ENCODE measurements at regions not wholly inside any gene's neighbourhood (a gene's known extent, or its start where the extent isn't known, plus 50 kb on each side); places are given as distances from the start of the nearest gene placed in this dataset.

GRCh38 chr22:47276991-47277390 is 514.5 kb downstream of the TBC1D22A start:
- ATAC-seq (ENCODE audit: insufficient number of reproducible peaks, low FRiP score, low read depth), result no peak
- Histone ChIP-seq H3K9me3 (no peaks in the 10 kb centered on the region), H3K27me3 (replicated peaks; ENCODE audit: insufficient read depth) (no peaks in the 10 kb centered on the region), H3K4me1 (ENCODE audit: control insufficient read depth in 1 of 2, low read depth in 2 of 2) (peaks cover 0 to 8% of the 10 kb centered on the region in 2 donors), H3K27ac (no peak overlapping the region), H3K36me3 (no peaks in the 10 kb centered on the region), H3K4me3 (no peak overlapping the region)
- no peak for TF ChIP-seq CTCF (IDR thresholded peaks at IDR 0.05)
- DNase-seq (ENCODE audit: low spot score), result no peak

- no peaks in the 10 kb centered on the region for H3K9me3 ChIP-seq
- no peak for DNase-seq (ENCODE audit: low spot score)
- H3K4me3 ChIP-seq, result no peak overlapping the region
- H3K27ac ChIP-seq, result no peak overlapping the region
- H3K4me1 ChIP-seq (ENCODE audit: control insufficient read depth in 1 of 2, low read depth in 2 of 2), result peaks cover 0 to 8% of the 10 kb centered on the region in 2 donors
- no peaks in the 10 kb centered on the region for H3K27me3 ChIP-seq (replicated peaks; ENCODE audit: insufficient read depth)
- no peak for ATAC-seq (ENCODE audit: insufficient number of reproducible peaks, low FRiP score, low read depth)
- no peaks in the 10 kb centered on the region for H3K36me3 ChIP-seq
- TF ChIP-seq CTCF (IDR thresholded peaks at IDR 0.05), result no peak
These were observed 514.0 kb downstream of the TBC1D22A start for GRCh38 chr22:47276450-47276820.

GRCh38 chr22:47275605-47276449 is 513.4 kb downstream of the TBC1D22A start:
- Histone ChIP-seq H3K36me3 (no peaks in the 10 kb centered on the region), H3K27me3 (replicated peaks; ENCODE audit: insufficient read depth) (no peaks in the 10 kb centered on the region), H3K4me3 (no peak overlapping the region), H3K4me1 (ENCODE audit: control insufficient read depth in 1 of 2, low read depth in 2 of 2) (peaks cover 0 to 8% of the 10 kb centered on the region in 2 donors), H3K27ac (no peak overlapping the region), H3K9me3 (peaks cover 3% of the 10 kb centered on the region)
- DNase-seq (ENCODE audit: low spot score) (no peak), ATAC-seq (ENCODE audit: insufficient number of reproducible peaks, low FRiP score, low read depth) (no peak)
- TF ChIP-seq CTCF (IDR thresholded peaks at IDR 0.05), result no peak

- no peak for DNase-seq (ENCODE audit: low spot score)
- no peak for ATAC-seq (ENCODE audit: insufficient number of reproducible peaks, low FRiP score, low read depth)
- H3K36me3 ChIP-seq, result no peaks in the 10 kb centered on the region
- peaks cover 7% of the 10 kb centered on the region for H3K9me3 ChIP-seq
- H3K4me1 ChIP-seq (ENCODE audit: control insufficient read depth in 1 of 2, low read depth in 2 of 2), result peaks cover 0 to 8% of the 10 kb centered on the region in 2 donors
- no peak overlapping the region for H3K4me3 ChIP-seq
- H3K27me3 ChIP-seq (replicated peaks; ENCODE audit: insufficient read depth), result no peaks in the 10 kb centered on the region
- no peak overlapping the region for H3K27ac ChIP-seq
- no peak for TF ChIP-seq CTCF (IDR thresholded peaks at IDR 0.05)
These were observed 511.7 kb downstream of the TBC1D22A start for GRCh38 chr22:47274196-47274595.

GRCh38 chr22:47270463-47271135 is 508.1 kb downstream of the TBC1D22A start:
- Histone ChIP-seq H3K36me3 (no peaks in the 10 kb centered on the region), H3K27me3 (replicated peaks; ENCODE audit: insufficient read depth) (no peaks in the 10 kb centered on the region), H3K4me3 (no peak overlapping the region), H3K9me3 (peaks cover 7% of the 10 kb centered on the region), H3K27ac (no peak overlapping the region), H3K4me1 (ENCODE audit: control insufficient read depth in 1 of 2, low read depth in 2 of 2) (no peaks in the 10 kb centered on the region)
- DNase-seq (ENCODE audit: low spot score) (no peak), ATAC-seq (ENCODE audit: insufficient number of reproducible peaks, low FRiP score, low read depth) (no peak)
- TF ChIP-seq CTCF (IDR thresholded peaks at IDR 0.05), result no peak
